ENCODE measurements at regions not wholly inside any gene's neighbourhood (a gene's known extent, or its start where the extent isn't known, plus 50 kb on each side); places are given as distances from the start of the nearest gene placed in this dataset.
A peak's percentile ranks its signal among the peaks of the same experiment; 100 is the strongest.

- TF ChIP-seq EZH2 (IDR thresholded peaks at IDR 0.05; ENCODE audit: low read length, missing control alignments) (no peak), CTCF (conservative IDR thresholded peaks at IDR 0.05 in 1 of 2, IDR thresholded peaks at IDR 0.05 in 1 of 2; ENCODE audit: low read depth in 1 of 2, low read length in 2 of 2) (peak; percentile 35 to 51)
- H4K20me1 ChIP-seq (ENCODE audit: control insufficient read depth, extremely low read depth, insufficient read depth, low read length): no peaks in the 10 kb centered on the region
- DNase-seq (ENCODE audit: low read depth in 2 of 2): peak; percentile 36 to 67
- no peak overlapping the region for H3K4me2 ChIP-seq (ENCODE audit: extremely low read depth, insufficient read depth, low read length)
- H3K9me3 ChIP-seq (ENCODE audit: control insufficient read depth, insufficient read depth, low read depth, low read length): no peaks in the 10 kb centered on the region
- H3K36me3 ChIP-seq (ENCODE audit: control insufficient read depth, insufficient read depth, low read length): no peaks in the 10 kb centered on the region
- no peak overlapping the region for H2AFZ ChIP-seq (ENCODE audit: low read length)
- H3K27me3 ChIP-seq (ENCODE audit: control insufficient read depth, insufficient read depth, low read length): no peaks in the 10 kb centered on the region
- no peak overlapping the region for H3K4me3 ChIP-seq (replicated peaks in 1 of 4; ENCODE audit: control extremely low read depth in 1 of 4, insufficient read depth in 1 of 4, low read depth in 3 of 4, low read length in 4 of 4)
- H3K4me1 ChIP-seq (ENCODE audit: control insufficient read depth, extremely low read depth, insufficient read depth, low read length): peaks cover 4% of the 10 kb centered on the region
- no peak overlapping the region for H3K9ac ChIP-seq (ENCODE audit: insufficient read depth, low read length)
- no peaks in the 10 kb centered on the region for H3K79me2 ChIP-seq (ENCODE audit: control insufficient read depth, insufficient read depth, low read length)
- no peak overlapping the region for H3K27ac ChIP-seq (ENCODE audit: insufficient read depth, low read length)
Measured at GRCh38 chr16:66274335-66275110, 92.0 kb upstream of the CDH5 start.

- Histone ChIP-seq H3K27me3 (ENCODE audit: control insufficient read depth, insufficient read depth, low read length) (no peaks in the 10 kb centered on the region), H3K4me3 (replicated peaks in 1 of 4; ENCODE audit: control extremely low read depth in 1 of 4, insufficient read depth in 1 of 4, low read depth in 3 of 4, low read length in 4 of 4) (no peak overlapping the region), H3K79me2 (ENCODE audit: control insufficient read depth, insufficient read depth, low read length) (no peaks in the 10 kb centered on the region), H3K4me2 (ENCODE audit: extremely low read depth, insufficient read depth, low read length) (no peak overlapping the region), H3K9ac (ENCODE audit: insufficient read depth, low read length) (no peak overlapping the region), H3K27ac (ENCODE audit: insufficient read depth, low read length) (no peak overlapping the region), H2AFZ (ENCODE audit: low read length) (no peak overlapping the region), H3K36me3 (ENCODE audit: control insufficient read depth, insufficient read depth, low read length) (no peaks in the 10 kb centered on the region), H3K4me1 (ENCODE audit: control insufficient read depth, extremely low read depth, insufficient read depth, low read length) (peaks cover 4% of the 10 kb centered on the region), H3K9me3 (ENCODE audit: control insufficient read depth, insufficient read depth, low read depth, low read length) (no peaks in the 10 kb centered on the region), H4K20me1 (ENCODE audit: control insufficient read depth, extremely low read depth, insufficient read depth, low read length) (no peaks in the 10 kb centered on the region)
- no peak for TF ChIP-seq EZH2 (IDR thresholded peaks at IDR 0.05; ENCODE audit: low read length, missing control alignments)
- TF ChIP-seq CTCF (conservative IDR thresholded peaks at IDR 0.05 in 1 of 2, IDR thresholded peaks at IDR 0.05 in 1 of 2; ENCODE audit: low read depth in 1 of 2, low read length in 2 of 2): peak in 1 of 2 donors; percentile 34
- DNase-seq (ENCODE audit: low read depth in 2 of 2): peak; percentile 35 to 61
Measured at GRCh38 chr16:66273644-66274334, 92.7 kb upstream of the CDH5 start.

DNA sequence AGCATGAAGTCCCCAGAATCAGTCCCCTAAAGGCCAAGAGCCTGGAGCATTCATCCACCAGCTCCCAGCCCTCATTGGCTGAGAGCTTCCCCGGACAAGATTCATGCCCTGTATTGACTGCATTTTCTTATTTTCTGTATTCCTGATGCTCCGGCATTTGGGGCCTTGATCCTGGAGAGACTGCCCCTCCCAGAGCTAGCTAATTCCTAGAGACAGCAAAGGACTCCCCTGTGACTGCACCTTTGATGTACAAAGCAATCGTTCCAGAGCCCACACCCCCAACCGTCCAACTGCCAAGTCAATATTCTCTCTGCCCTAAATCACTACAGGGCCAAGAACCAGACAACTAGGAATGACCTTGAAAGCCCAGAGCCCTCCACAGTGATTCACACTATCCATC, 93.4 kb upstream of the CDH5 start:
- no peaks in the 10 kb centered on the region for H4K20me1 ChIP-seq (ENCODE audit: control insufficient read depth, extremely low read depth, insufficient read depth, low read length)
- H3K27ac ChIP-seq (ENCODE audit: insufficient read depth, low read length): no peak overlapping the region
- no peak overlapping the region for H3K4me2 ChIP-seq (ENCODE audit: extremely low read depth, insufficient read depth, low read length)
- peaks cover 4% of the 10 kb centered on the region for H3K4me1 ChIP-seq (ENCODE audit: control insufficient read depth, extremely low read depth, insufficient read depth, low read length)
- no peak overlapping the region for H2AFZ ChIP-seq (ENCODE audit: low read length)
- no peak overlapping the region for H3K9ac ChIP-seq (ENCODE audit: insufficient read depth, low read length)
- H3K27me3 ChIP-seq (ENCODE audit: control insufficient read depth, insufficient read depth, low read length): no peaks in the 10 kb centered on the region
- H3K4me3 ChIP-seq (replicated peaks in 1 of 4; ENCODE audit: control extremely low read depth in 1 of 4, insufficient read depth in 1 of 4, low read depth in 3 of 4, low read length in 4 of 4): no peak overlapping the region
- TF ChIP-seq CTCF (conservative IDR thresholded peaks at IDR 0.05 in 1 of 2, IDR thresholded peaks at IDR 0.05 in 1 of 2; ENCODE audit: low read depth in 1 of 2, low read length in 2 of 2) (no peak), EZH2 (IDR thresholded peaks at IDR 0.05; ENCODE audit: low read length, missing control alignments) (no peak)
- no peaks in the 10 kb centered on the region for H3K79me2 ChIP-seq (ENCODE audit: control insufficient read depth, insufficient read depth, low read length)
- DNase-seq (ENCODE audit: low read depth in 2 of 2): no peak
- no peaks in the 10 kb centered on the region for H3K9me3 ChIP-seq (ENCODE audit: control insufficient read depth, insufficient read depth, low read depth, low read length)
- H3K36me3 ChIP-seq (ENCODE audit: control insufficient read depth, insufficient read depth, low read length): no peaks in the 10 kb centered on the region
